Retinal pigment epithelial cell (primary cell): ENCODE measurements at regions not wholly inside any gene's neighbourhood (a gene's known extent, or its start where the extent isn't known, plus 50 kb on each side); places are given as distances from the start of the nearest gene placed in this dataset.

Experiments
- DNase-seq: peaks from one replicate; pipeline ENCODE4 v3.0.0-alpha.2; 2010; ENCODE audit warnings: low read depth
- H3K4me3 ChIP-seq: 2 replicates; pipeline ENCODE4 v1.5.1; 2011; ENCODE audit warnings: mild to moderate bottlenecking, low read length, control low read depth, moderate library complexity
- CTCF ChIP-seq: conservative IDR thresholded peaks from 2 replicates; pipeline ENCODE4 v1.5.1; 2011; ENCODE audit warnings: low read depth, low read length, control low read depth, inconsistent platforms

DNA sequence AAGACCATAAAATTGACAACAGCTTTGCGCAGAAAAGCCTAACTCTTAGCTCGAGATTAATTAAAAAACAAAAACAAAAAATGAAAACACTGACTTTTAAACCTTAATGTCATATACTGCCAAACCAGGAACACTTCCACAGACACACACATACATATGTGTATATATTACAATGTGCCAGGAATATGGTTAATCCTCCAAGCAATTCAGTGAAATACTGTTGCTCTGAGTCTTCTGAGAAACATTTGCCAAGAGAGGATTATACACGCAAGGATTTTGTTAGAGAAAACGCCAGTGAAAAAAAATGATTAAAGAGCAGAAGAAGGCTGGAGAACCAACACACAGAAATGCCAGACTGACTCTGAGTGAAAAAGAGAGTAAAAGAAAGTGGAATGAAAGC is 116.7 kb upstream of the CHRM3 start:
- no peak overlapping the region for H3K4me3 ChIP-seq
- peak; percentile 89 for DNase-seq
- no peak for TF ChIP-seq CTCF

GRCh38 chr1:239268941-239269340 is 117.4 kb upstream of the CHRM3 start:
- H3K4me3 ChIP-seq, result no peak overlapping the region
- TF ChIP-seq CTCF, result no peak
- DNase-seq, result peak; percentile 91

GRCh38 chr1:239268007-239268406 is 118.4 kb upstream of the CHRM3 start:
- DNase-seq, result peak; percentile 92
- no peak overlapping the region for H3K4me3 ChIP-seq
- no peak for TF ChIP-seq CTCF

DNA sequence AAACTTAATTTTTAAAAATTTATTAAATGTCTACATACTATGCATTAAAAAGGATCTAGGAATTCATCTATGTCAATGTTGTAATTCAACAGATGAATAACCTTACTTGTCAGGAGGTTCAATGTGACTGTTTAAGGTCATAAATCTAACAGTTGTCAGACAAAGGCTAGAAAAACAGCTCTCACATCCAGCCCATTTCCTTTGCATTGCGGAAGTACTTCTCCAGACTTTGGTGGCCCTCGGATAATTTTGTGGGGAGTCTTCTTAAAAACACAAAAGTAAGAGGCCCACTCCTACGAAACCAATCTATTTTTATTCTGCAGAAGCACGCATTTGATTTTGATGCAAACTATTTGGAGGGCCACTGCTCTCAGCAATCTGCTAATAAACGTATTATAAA is 122.6 kb upstream of the CHRM3 start:
- no peak for TF ChIP-seq CTCF
- no peak overlapping the region for H3K4me3 ChIP-seq
- no peak for DNase-seq

GRCh38 chr1:239262538-239262937 is 123.8 kb upstream of the CHRM3 start:
- H3K4me3 ChIP-seq, result no peak overlapping the region
- no peak for TF ChIP-seq CTCF
- DNase-seq, result no peak

- TF ChIP-seq CTCF, result no peak
- DNase-seq, result no peak
These were observed 124.8 kb upstream of the CHRM3 start for GRCh38 chr1:239261521-239261920.

DNA sequence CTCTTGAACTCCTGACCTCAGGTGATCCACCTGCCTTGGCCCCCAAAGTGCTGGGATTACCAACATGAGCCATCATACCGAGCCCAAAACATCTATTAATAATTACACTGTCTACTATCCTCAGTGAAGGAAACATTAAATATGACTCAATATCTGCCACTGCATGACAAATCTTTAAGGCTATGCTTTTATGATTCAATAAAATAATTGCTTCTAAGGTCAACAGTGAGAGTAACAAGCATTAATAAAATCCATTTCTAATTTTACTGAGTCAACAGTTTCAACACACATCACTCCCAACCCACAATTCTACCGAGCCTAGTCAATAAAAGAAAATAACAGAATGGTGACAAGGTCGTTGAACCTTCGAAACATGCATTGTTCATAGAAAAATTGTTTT is 125.5 kb upstream of the CHRM3 start:
- TF ChIP-seq CTCF, result no peak
- no peak for DNase-seq
- no peak overlapping the region for H3K4me3 ChIP-seq

More at GRCh38 chr1:239261521-239261920, 124.8 kb upstream of the CHRM3 start:
- H3K4me3 ChIP-seq, result no peak overlapping the region
